ENCODE measurements at regions not wholly inside any gene's neighbourhood (a gene's known extent, or its start where the extent isn't known, plus 50 kb on each side); places are given as distances from the start of the nearest gene placed in this dataset.
"Not testable (repeated sequence)": the region's sequence is repeated elsewhere in the genome, so short reads cannot be mapped to it uniquely, and the experiment has no call there.

GRCh38 chr15:30688684-30689083 is 62.8 kb downstream of the ARHGAP11B start:
- DNase-seq = not testable (repeated sequence)

GRCh38 chr15:30690153-30690552 is 64.2 kb downstream of the ARHGAP11B start:
- DNase-seq = not testable (repeated sequence)

GRCh38 chr15:30695811-30696210 is 69.9 kb downstream of the ARHGAP11B start:
- DNase-seq = not testable (repeated sequence)

GRCh38 chr15:30696439-30697314 is 70.7 kb downstream of the ARHGAP11B start:
- not testable (repeated sequence) for DNase-seq

- DNase-seq = not testable (repeated sequence)
Measured at GRCh38 chr15:30697315-30697685, 71.4 kb downstream of the ARHGAP11B start.

GRCh38 chr15:30700006-30700597 is 74.2 kb downstream of the ARHGAP11B start:
- DNase-seq = not testable (repeated sequence)

GRCh38 chr15:30707976-30708685 is 82.2 kb downstream of the ARHGAP11B start:
- not testable (repeated sequence) for DNase-seq

GRCh38 chr15:30708809-30709208 is 82.9 kb downstream of the ARHGAP11B start:
- DNase-seq = not testable (repeated sequence)

GRCh38 chr15:30718038-30718643 is 92.2 kb downstream of the ARHGAP11B start:
- DNase-seq = not testable (repeated sequence)

- not testable (repeated sequence) for DNase-seq
Measured at GRCh38 chr15:30719363-30719762, 93.4 kb downstream of the ARHGAP11B start.

- DNase-seq = not testable (repeated sequence)
Measured at GRCh38 chr15:30720825-30721224, 94.9 kb downstream of the ARHGAP11B start.

- DNase-seq = not testable (repeated sequence)
Measured at GRCh38 chr15:30721529-30721928, 95.6 kb downstream of the ARHGAP11B start.

GRCh38 chr15:30723540-30724175 is 97.7 kb downstream of the ARHGAP11B start:
- not testable (repeated sequence) for DNase-seq

GRCh38 chr15:30729880-30730590 is 104.1 kb downstream of the ARHGAP11B start:
- not testable (repeated sequence) for DNase-seq

- not testable (repeated sequence) for DNase-seq
Measured at GRCh38 chr15:30730633-30731032, 104.7 kb downstream of the ARHGAP11B start.

- DNase-seq = not testable (repeated sequence)
Measured at GRCh38 chr15:30732100-30732499, 106.2 kb downstream of the ARHGAP11B start.

- not testable (repeated sequence) for DNase-seq
Measured at GRCh38 chr15:30735884-30736564, 110.1 kb downstream of the ARHGAP11B start.

GRCh38 chr15:30742796-30743195 is 116.9 kb downstream of the ARHGAP11B start:
- DNase-seq = not testable (repeated sequence)

- not testable (repeated sequence) for DNase-seq
Measured at GRCh38 chr15:30749048-30749447, 123.1 kb downstream of the ARHGAP11B start.

Measured in nucleus accumbens (tissue), 56 donors.